Osteocyte (in vitro differentiated cells): ENCODE measurements at regions not wholly inside any gene's neighbourhood (a gene's known extent, or its start where the extent isn't known, plus 50 kb on each side); places are given as distances from the start of the nearest gene placed in this dataset.

Experiments used
- DNase-seq: peaks from one replicate; pipeline ENCODE4 v3.0.0; 2021; ENCODE audit warnings: mixed read lengths; ENCODE audit not compliant: unreplicated experiment; ENCODE audit errors: extremely low spot score
- H3K27ac Mint-ChIP-seq: one replicate; pipeline ENCODE4 v1.8.0; 2021; ENCODE audit warnings: mild to moderate bottlenecking, mixed read lengths; ENCODE audit not compliant: unreplicated experiment
- H3K27me3 Mint-ChIP-seq: one replicate; pipeline ENCODE4 v1.8.0; 2021; ENCODE audit warnings: mixed read lengths; ENCODE audit not compliant: unreplicated experiment
- H3K36me3 Mint-ChIP-seq: one replicate; pipeline ENCODE4 v1.8.0; 2021; ENCODE audit warnings: mixed read lengths; ENCODE audit not compliant: unreplicated experiment
- H3K4me1 Mint-ChIP-seq: one replicate; pipeline ENCODE4 v1.8.0; 2021; ENCODE audit warnings: mixed read lengths; ENCODE audit not compliant: unreplicated experiment
- H3K4me3 Mint-ChIP-seq: one replicate; pipeline ENCODE4 v1.8.0; 2021; ENCODE audit warnings: mild to moderate bottlenecking, moderate library complexity, mixed read lengths; ENCODE audit not compliant: unreplicated experiment
- H3K9me3 Mint-ChIP-seq: one replicate; pipeline ENCODE4 v1.8.0; 2021; ENCODE audit warnings: mixed read lengths; ENCODE audit not compliant: unreplicated experiment
- TF ChIP-seq, protein P1 (sequence below): fragments of 200-600 bp; sonication (generic); IDR thresholded peaks from 2 replicates; pipeline ENCODE4 v1.5.0; 2021; ENCODE audit warnings: antibody characterized with exemption, mild to moderate bottlenecking, moderate library complexity

DNA sequence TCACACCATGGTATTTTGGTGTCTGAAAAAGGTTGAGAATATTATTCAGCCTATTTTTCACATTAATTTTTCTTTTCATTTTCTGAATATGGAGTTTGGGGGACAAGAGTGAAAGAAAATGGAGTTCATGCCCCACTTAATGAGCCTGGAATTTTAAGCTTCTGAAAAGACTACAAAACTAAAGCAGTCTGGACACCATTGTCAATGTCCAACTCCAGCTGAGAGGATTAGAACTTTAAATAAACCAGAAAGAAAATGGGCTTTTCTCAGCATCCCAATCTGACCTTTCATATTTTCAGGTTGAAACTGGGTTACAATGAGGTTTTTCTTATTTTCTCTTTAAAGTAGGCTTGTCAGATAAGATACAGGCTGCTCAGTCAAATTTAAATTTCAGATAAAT, 207.7 kb downstream of the SLC6A15 start:
- Mint-ChIP-seq H3K36me3 (no peaks in the 10 kb centered on the region), H3K27ac (no peak overlapping the region), H3K9me3 (no peaks in the 10 kb centered on the region), H3K27me3 (no peaks in the 10 kb centered on the region), H3K4me3 (no peak overlapping the region), H3K4me1 (peaks cover 2% of the 10 kb centered on the region)
- DNase-seq: no peak
- TF ChIP-seq, protein P1, sequence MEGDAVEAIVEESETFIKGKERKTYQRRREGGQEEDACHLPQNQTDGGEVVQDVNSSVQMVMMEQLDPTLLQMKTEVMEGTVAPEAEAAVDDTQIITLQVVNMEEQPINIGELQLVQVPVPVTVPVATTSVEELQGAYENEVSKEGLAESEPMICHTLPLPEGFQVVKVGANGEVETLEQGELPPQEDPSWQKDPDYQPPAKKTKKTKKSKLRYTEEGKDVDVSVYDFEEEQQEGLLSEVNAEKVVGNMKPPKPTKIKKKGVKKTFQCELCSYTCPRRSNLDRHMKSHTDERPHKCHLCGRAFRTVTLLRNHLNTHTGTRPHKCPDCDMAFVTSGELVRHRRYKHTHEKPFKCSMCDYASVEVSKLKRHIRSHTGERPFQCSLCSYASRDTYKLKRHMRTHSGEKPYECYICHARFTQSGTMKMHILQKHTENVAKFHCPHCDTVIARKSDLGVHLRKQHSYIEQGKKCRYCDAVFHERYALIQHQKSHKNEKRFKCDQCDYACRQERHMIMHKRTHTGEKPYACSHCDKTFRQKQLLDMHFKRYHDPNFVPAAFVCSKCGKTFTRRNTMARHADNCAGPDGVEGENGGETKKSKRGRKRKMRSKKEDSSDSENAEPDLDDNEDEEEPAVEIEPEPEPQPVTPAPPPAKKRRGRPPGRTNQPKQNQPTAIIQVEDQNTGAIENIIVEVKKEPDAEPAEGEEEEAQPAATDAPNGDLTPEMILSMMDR: no peak

DNA sequence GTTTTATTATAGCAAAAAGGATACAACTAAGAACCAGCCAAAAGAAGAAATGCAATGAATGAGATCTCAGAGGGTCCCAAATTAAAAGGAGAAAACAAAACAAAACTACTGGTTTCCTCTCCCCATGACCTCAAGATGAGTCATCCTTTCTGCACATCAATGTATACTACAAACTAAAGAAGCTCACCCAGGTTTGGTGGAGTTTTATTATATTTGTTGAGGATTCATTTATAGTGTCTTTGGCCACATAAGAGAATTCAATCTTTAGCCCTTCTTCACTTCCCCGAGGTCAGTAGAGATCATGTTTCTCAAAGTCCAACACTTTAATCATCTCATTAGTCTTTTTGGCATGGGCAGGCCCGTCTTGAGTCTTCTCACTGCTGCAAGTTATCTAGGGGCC, 210.6 kb downstream of the SLC6A15 start:
- H3K4me3 Mint-ChIP-seq: no peak overlapping the region

DNA sequence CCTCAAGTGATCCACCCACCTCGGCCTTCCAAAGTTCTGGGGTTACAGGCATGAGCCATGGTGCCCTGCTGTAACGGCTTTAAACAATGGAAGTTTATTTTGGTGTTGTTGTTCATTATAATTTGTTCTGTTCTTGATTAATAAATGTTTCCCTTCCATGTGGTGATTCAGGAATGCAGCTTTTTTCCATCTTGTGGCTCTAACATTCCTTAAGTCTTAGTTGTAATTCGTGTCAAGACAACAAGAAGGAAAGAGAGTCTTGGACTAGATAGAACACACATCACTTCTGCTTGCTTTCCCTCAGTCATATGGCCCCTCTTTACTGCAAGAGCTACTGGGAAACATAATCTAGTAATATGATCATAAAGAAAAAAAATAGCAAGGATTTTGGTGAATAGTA, 211.6 kb downstream of the SLC6A15 start:
- H3K4me3 Mint-ChIP-seq: no peak overlapping the region
- no peak overlapping the region for H3K27ac Mint-ChIP-seq
- H3K4me1 Mint-ChIP-seq: peaks cover 7% of the 10 kb centered on the region
- H3K36me3 Mint-ChIP-seq: no peaks in the 10 kb centered on the region
- no peaks in the 10 kb centered on the region for H3K27me3 Mint-ChIP-seq
- DNase-seq: no peak
- TF ChIP-seq, protein P1: no peak
- H3K9me3 Mint-ChIP-seq: no peaks in the 10 kb centered on the region

More for the DNA sequence above, 210.6 kb downstream of the SLC6A15 start:
- peaks cover 3% of the 10 kb centered on the region for H3K4me1 Mint-ChIP-seq
- no peaks in the 10 kb centered on the region for H3K9me3 Mint-ChIP-seq
- no peak for DNase-seq
- TF ChIP-seq, protein P1: no peak
- H3K27ac Mint-ChIP-seq: no peak overlapping the region
- H3K36me3 Mint-ChIP-seq: no peaks in the 10 kb centered on the region
- H3K27me3 Mint-ChIP-seq: no peaks in the 10 kb centered on the region

DNA sequence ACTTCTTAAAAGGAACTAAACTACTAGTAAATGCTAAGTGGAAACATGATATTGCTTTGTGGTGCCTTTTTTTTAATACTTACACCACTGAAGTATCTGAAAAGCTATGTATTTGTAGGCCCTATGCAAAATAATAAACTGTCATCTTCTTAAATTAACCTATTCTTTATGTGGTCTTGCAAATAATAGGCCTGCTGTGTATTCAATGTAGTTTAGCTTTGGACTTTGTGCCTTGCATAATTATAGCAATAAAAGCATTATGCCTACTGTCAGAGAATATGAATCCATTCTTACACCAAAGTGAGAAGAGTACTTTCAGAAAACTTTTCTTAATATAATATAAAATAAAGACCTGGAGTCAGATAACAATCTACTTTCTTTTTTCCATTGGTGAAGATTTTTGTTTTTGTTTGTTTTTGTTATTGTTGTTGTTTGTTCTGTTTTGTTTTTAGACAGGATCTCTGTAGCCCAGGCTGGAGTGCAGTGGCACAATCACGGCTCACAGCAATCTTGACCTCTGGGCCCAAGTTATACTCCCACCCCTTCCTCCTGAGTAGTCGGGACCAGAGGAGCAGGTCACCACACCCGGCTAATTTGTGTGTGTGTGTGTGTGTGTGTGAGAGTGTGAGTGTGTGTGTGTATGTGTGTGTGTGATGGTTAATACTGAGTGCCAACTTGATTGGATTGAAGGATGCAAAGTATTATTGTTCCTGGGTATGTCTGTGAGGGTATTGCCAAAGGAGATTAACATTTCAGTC, 213.8 kb downstream of the SLC6A15 start:
- H3K27me3 Mint-ChIP-seq: no peaks in the 10 kb centered on the region
- H3K4me3 Mint-ChIP-seq: no peak overlapping the region
- H3K4me1 Mint-ChIP-seq: peaks cover 9% of the 10 kb centered on the region
- no peaks in the 10 kb centered on the region for H3K36me3 Mint-ChIP-seq
- H3K27ac Mint-ChIP-seq: no peak overlapping the region
- no peak for DNase-seq
- TF ChIP-seq, protein P1: no peak
- H3K9me3 Mint-ChIP-seq: no peaks in the 10 kb centered on the region

DNA sequence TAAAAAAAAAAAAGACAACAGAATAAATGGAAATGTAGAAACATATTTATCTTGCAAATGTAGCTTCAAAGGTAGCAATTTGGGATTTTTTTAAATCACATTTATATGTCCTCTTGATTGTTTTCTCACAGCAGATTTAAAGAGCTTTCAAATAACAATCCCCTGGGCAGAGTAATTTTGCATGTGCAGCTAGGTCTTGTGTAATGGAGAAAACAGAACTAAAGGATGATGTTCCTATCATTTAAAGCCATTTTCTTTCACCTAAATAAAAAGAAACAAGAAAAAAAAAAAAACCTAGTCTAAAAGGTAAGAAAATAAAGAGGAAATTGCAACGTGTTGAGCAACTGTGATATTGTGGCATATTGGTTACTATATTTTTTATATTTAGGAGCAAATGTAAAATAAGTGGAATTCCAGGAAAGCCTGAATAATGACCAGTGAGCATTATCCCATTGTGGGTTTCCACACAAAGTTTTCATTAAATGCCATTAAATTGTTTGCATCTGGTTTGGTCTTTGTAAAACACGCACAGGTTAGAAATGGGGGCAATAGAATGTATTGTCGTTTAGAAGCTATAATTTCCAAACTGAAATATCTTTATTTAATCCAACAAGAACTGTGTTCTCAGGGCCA, 215.6 kb downstream of the SLC6A15 start:
- Mint-ChIP-seq H3K27me3 (no peaks in the 10 kb centered on the region), H3K27ac (no peak overlapping the region), H3K9me3 (no peaks in the 10 kb centered on the region), H3K4me3 (no peak overlapping the region), H3K4me1 (peaks cover 8% of the 10 kb centered on the region), H3K36me3 (no peaks in the 10 kb centered on the region)
- no peak for DNase-seq
- TF ChIP-seq, protein P1: no peak
